Hepatocyte (in vitro differentiated cells): ENCODE measurements at regions not wholly inside any gene's neighbourhood (a gene's known extent, or its start where the extent isn't known, plus 50 kb on each side); places are given as distances from the start of the nearest gene placed in this dataset.
A peak's percentile ranks its signal among the peaks of the same experiment; 100 is the strongest.

ENCODE experiments used
- DNase-seq: peaks from one replicate; pipeline ENCODE4 v3.0.0-alpha.2; 2016; ENCODE audit warnings: low spot score
- H2AFZ ChIP-seq: fragments of 200-600 bp; sonication (generic); 2 replicates; pipeline ENCODE4 v1.6.0; 2016; ENCODE audit warnings: antibody characterized with exemption, mild to moderate bottlenecking
- H3K27ac ChIP-seq: fragments of 200-600 bp; sonication (generic); 2 replicates; pipeline ENCODE4 v1.5.1; 2016; ENCODE audit warnings: mild to moderate bottlenecking
- H3K27me3 ChIP-seq: fragments of 200-600 bp; sonication (generic); 2 replicates; pipeline ENCODE4 v1.6.1; 2016
- H3K36me3 ChIP-seq: fragments of 200-600 bp; sonication (generic); replicated peaks from 2 replicates; pipeline ENCODE4 v1.5.1; 2016; ENCODE audit warnings: low read depth; ENCODE audit not compliant: insufficient read depth
- H3K4me1 ChIP-seq: fragments of 200-600 bp; sonication (generic); 2 replicates; pipeline ENCODE4 v1.5.1; 2016; ENCODE audit warnings: mild to moderate bottlenecking, moderate library complexity; ENCODE audit not compliant: insufficient read depth
- H3K4me2 ChIP-seq: fragments of 200-600 bp; sonication (generic); 2 replicates; pipeline ENCODE4 v1.6.0; 2016
- H3K4me3 ChIP-seq: fragments of 200-600 bp; sonication (generic); 2 replicates; pipeline ENCODE4 v1.5.1; 2016; ENCODE audit warnings: mild to moderate bottlenecking
- H3K79me2 ChIP-seq: fragments of 200-600 bp; sonication (generic); 2 replicates; pipeline ENCODE4 v1.6.0; 2017; ENCODE audit warnings: mild to moderate bottlenecking
- H3K9me2 ChIP-seq: fragments of 200-600 bp; sonication (generic); replicated peaks from 2 replicates; pipeline ENCODE4 v1.6.0; 2017; ENCODE audit warnings: mild to moderate bottlenecking; ENCODE audit not compliant: insufficient read depth
- H3K9me3 ChIP-seq: fragments of 200-600 bp; sonication (generic); 2 replicates; pipeline ENCODE4 v1.5.1; 2016; ENCODE audit warnings: low read depth, mild to moderate bottlenecking
- H4K20me1 ChIP-seq: fragments of 200-600 bp; sonication (generic); 2 replicates; pipeline ENCODE4 v1.6.0; 2016; ENCODE audit warnings: mild to moderate bottlenecking; ENCODE audit not compliant: insufficient read depth, poor library complexity, severe bottlenecking
- CTCF ChIP-seq: fragments of 200-600 bp; sonication (generic); IDR thresholded peaks from 2 replicates; pipeline ENCODE4 v1.5.1; 2016; ENCODE audit warnings: antibody characterized with exemption, mild to moderate bottlenecking; ENCODE audit not compliant: poor library complexity
- EZH2 ChIP-seq: fragments of 200-600 bp; sonication (generic); IDR thresholded peaks from 2 replicates; pipeline ENCODE4 v1.6.1; 2016; ENCODE audit warnings: antibody characterized with exemption, mild to moderate bottlenecking, borderline replicate concordance
- EZH2phosphoT487 ChIP-seq: fragments of 200-600 bp; sonication (generic); IDR thresholded peaks from one replicate; pipeline ENCODE4 v1.6.1; 2018; ENCODE audit warnings: antibody characterized with exemption, mild to moderate bottlenecking, low read depth, moderate library complexity; ENCODE audit not compliant: unreplicated experiment, severe bottlenecking
- WGBS: methylation state at CpG from one replicate; pipeline ENCODE4 v1.1.6; 2016; ENCODE audit warnings: low lambda C conversion rate; ENCODE audit errors: missing lambda C conversion rate; 5-methylcytosine and 5-hydroxymethylcytosine counted together

GRCh38 chr3:124634210-124635168 is 95.8 kb upstream of the UMPS start:
- Histone ChIP-seq H3K9me2 (no peaks in the 10 kb centered on the region), H2AFZ (no peak overlapping the region), H3K4me2 (peak overlapping the region; percentile 63), H3K79me2 (peaks cover 28% of the 10 kb centered on the region), H3K9me3 (no peaks in the 10 kb centered on the region), H3K4me3 (no peak overlapping the region), H4K20me1 (no peaks in the 10 kb centered on the region), H3K27ac (peak overlapping the region; percentile 97), H3K36me3 (no peaks in the 10 kb centered on the region), H3K4me1 (peaks cover 57% of the 10 kb centered on the region), H3K27me3 (no peaks in the 10 kb centered on the region)
- WGBS = 76% methylated on average over 15 of the region's 15 CpGs
- TF ChIP-seq CTCF (no peak), EZH2 (no peak), EZH2phosphoT487 (no peak)
- DNase-seq = peak; percentile 69

- Histone ChIP-seq H3K9me3 (no peaks in the 10 kb centered on the region), H3K79me2 (peaks cover 28% of the 10 kb centered on the region), H3K4me1 (peaks cover 55% of the 10 kb centered on the region), H2AFZ (no peak overlapping the region), H3K27ac (peak overlapping the region; percentile 97), H3K4me2 (peak overlapping the region; percentile 63), H3K9me2 (no peaks in the 10 kb centered on the region), H4K20me1 (no peaks in the 10 kb centered on the region), H3K27me3 (no peaks in the 10 kb centered on the region), H3K36me3 (no peaks in the 10 kb centered on the region), H3K4me3 (no peak overlapping the region)
- DNase-seq = peak; percentile 34
- no peak for TF ChIP-seq CTCF
- TF ChIP-seq EZH2phosphoT487 = no peak
- no peak for TF ChIP-seq EZH2
- 58% methylated on average over 1 of the region's 1 CpG for WGBS
These were observed 95.1 kb upstream of the UMPS start for GRCh38 chr3:124635169-124635539.

- Histone ChIP-seq H3K4me3 (no peak overlapping the region), H3K27me3 (no peaks in the 10 kb centered on the region), H4K20me1 (no peaks in the 10 kb centered on the region), H2AFZ (no peak overlapping the region), H3K9me2 (no peaks in the 10 kb centered on the region), H3K79me2 (peaks cover 29% of the 10 kb centered on the region), H3K27ac (peak overlapping the region; percentile 97), H3K36me3 (no peaks in the 10 kb centered on the region), H3K4me1 (peaks cover 52% of the 10 kb centered on the region), H3K9me3 (no peaks in the 10 kb centered on the region), H3K4me2 (peak overlapping the region; percentile 63)
- no peak for DNase-seq
- WGBS = 33% methylated on average over 5 of the region's 5 CpGs
- no peak for TF ChIP-seq CTCF
- TF ChIP-seq EZH2 = no peak
- TF ChIP-seq EZH2phosphoT487 = no peak
These were observed 94.0 kb upstream of the UMPS start for GRCh38 chr3:124636101-124636862.
